ENCODE measurements at regions not wholly inside any gene's neighbourhood (a gene's known extent, or its start where the extent isn't known, plus 50 kb on each side); places are given as distances from the start of the nearest gene placed in this dataset.
"Not testable (repeated sequence)": the region's sequence is repeated elsewhere in the genome, so short reads cannot be mapped to it uniquely, and the experiment has no call there.

DNA sequence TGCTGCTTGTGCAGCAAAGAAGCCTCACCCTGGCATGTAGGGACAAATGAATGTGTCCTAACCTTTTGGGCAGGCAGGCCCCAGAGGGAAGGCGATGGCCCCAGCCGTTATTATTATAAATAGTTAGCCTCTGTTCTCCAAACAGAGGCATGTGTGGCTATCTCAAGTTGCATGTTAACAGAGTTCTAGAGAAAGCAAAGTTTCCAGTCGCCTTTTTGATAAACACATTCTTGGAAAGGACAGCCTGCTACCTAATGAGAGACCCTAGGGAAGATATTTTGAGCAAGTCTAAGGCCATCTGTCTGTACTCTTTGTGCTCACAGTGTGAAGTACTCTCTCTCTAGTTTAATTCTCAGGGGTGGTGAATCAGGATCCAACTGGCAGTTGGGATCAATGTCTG, 97.4 kb upstream of the FHL2 start:
- no peak for DNase-seq (ENCODE audit: low spot score)

DNA sequence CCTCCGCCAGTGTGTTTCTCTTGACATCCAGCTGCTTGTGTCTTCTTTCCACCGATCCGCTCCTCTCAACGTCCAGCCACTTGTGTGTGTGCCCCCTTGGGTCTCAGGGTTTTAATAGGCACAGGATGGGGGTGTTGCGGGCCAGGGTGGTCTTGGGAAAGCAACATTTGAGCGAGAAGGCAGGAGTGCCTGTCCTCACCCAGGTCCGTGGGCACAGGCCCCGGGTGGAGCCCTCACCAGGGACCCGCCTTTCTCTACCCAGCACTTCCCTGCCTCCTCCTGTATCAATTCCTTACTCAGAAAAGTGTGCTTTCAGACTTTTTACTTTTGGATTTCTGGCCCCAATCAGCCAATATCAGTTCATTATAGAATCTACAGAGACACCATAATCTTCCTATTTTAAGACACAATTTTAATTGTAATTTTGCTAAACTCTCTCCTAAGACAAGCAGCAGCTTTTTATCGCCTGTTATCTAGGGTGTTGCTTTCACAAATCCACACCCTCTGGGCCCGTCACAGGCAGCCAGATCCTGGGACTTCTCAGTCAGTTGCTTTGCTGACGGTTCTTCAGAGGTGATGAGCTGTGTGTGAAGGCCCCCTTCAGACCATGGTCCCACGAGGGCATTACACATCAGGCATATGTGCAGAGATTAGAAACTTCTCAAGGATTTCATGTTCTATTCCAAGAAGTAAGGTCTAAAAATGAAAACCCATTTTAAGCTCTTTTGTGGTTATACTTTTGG, 96.0 kb upstream of the FHL2 start:
- no peak for DNase-seq (ENCODE audit: low spot score)

GRCh38 chr2:105490956-105491355, 92.1 kb upstream of the FHL2 start:
- DNase-seq (ENCODE audit: low spot score): no peak

DNA sequence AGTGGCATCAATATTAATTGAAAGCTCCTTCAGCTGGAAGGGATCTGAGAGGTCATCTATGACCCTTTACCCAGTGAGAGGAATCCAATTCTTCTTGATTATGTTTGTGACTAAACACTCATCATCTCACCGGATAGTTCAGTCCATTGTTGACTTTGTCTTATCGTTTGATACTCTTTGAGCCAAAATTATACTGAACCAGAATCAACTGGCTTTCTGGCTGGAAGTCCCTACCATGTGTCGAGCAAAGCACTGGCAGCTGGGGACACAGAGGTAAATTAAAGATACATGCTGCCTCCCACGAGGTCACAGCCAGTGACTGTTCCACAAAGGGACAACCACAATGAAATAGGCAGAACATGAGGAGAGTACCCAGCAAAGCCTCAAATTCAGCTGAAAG, 91.4 kb upstream of the FHL2 start:
- DNase-seq (ENCODE audit: low spot score): no peak

GRCh38 chr2:105489168-105489878, 90.5 kb upstream of the FHL2 start:
- no peak for DNase-seq (ENCODE audit: low spot score)

GRCh38 chr2:105488285-105488684, 89.4 kb upstream of the FHL2 start:
- no peak for DNase-seq (ENCODE audit: low spot score)

- DNase-seq (ENCODE audit: low spot score): no peak
These were observed 88.6 kb upstream of the FHL2 start for GRCh38 chr2:105487142-105488069.

DNA sequence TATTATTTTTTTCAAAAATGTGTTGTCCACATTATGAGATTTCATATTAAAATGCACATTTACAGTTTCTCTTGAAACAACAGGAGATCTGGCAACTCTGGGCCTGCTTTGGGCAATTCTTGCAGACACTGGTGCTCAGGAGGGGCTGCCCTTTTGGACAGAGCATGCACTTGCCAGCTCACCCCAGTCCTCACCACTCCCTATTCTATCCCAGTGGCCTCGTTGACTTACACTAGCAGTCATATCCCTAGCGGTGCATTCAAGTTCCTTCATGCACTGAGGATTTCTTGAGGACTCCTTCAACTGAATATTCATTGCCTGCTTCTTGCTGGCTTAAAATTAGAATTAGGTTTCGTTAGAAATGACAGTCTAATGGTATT, 87.9 kb upstream of the FHL2 start:
- no peak for DNase-seq (ENCODE audit: low spot score)

DNA sequence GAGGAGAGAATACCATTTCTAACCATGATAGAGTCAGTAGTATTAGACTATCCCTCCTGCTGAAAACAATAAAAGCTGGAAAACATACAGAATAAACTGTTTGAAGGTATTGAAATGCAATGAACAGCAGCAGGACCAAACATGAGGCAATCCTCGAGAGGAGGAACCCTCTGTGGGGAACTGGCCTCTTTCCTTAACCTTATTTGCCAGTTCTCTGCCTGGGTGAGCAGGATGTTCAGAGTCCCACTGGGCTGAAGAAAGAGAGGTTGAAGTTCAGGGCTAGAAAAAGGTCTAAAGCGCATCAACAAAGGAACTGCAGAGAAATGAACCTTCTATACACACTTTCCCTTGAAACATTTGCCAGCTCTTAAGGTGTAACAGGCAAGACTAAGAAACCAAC, 79.8 kb upstream of the FHL2 start:
- no peak for DNase-seq (ENCODE audit: low spot score)

DNA sequence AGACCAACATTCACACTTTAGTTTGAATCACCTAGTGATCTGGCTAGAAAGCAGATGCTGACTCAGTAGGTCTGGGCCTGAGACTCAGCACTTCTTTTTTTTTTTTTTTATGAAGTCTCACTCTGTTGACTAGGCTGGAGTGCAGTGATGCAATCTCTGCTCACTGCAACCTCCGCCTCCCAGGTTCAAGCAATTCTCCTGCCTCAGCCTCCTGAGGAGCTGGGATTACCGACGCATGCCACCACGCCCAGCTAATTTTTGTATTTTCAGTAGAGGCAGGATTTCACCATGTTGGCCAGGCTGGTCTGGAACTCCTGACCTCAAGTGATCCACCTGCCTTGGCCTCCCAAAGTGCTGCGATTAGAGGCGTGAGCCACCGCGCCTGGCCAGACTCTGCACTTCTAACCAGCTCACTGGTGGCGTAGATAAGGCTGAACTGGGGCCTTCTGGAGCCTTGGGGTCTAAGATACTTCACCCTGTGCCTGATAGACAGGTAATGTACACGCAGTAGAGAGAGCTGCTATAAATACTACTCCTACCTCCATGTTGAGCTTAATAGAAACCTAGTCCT, 78.3 kb upstream of the FHL2 start:
- DNase-seq (ENCODE audit: low spot score): not testable (repeated sequence)

- DNase-seq (ENCODE audit: low spot score): no peak
These were observed 74.2 kb upstream of the FHL2 start for GRCh38 chr2:105473011-105473410.

DNA sequence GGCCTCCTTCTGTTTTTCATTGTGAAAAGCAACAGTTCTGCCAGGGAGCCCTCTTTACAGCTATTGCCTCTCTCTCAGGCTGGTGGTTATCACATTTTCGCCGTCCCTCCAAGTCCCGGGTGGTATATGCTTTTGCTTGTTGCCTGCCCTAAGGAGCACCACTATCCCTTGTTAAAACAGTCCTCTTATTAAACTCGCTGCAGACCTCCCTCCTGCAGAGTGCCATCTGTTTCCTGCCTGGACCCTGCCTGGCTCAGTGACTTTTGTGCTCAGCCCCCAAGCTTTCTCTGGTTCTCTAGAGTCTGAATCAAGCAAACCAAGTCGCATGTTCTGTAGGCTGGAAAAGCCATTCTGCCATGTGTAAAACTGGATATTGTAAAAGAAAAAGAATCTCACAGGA, 72.1 kb upstream of the FHL2 start:
- no peak for DNase-seq (ENCODE audit: low spot score)

- no peak for DNase-seq (ENCODE audit: low spot score)
These were observed 70.9 kb upstream of the FHL2 start for GRCh38 chr2:105469781-105470180.

- no peak for DNase-seq (ENCODE audit: low spot score)
These were observed 69.8 kb upstream of the FHL2 start for GRCh38 chr2:105468582-105469042.

DNA sequence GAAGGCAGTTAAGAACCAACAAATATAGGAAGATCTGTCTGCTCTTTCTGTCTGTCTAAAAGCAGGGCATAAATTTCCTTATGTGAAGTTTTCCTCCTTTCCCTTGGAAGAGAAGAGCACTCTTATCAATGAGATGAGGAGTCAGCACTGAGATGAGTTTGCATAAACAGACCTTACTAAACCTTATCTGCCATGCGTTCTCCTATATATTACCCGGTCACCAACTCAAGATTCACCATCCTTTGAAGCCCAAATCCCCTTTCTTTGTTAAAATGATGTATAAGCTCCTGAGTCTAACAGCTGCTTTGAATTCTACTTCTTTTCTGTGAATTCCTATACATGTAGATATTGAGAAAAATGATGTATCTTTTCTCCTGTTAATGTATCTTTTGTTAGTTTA, 65.5 kb upstream of the FHL2 start:
- no peak for DNase-seq (ENCODE audit: low spot score)

DNA sequence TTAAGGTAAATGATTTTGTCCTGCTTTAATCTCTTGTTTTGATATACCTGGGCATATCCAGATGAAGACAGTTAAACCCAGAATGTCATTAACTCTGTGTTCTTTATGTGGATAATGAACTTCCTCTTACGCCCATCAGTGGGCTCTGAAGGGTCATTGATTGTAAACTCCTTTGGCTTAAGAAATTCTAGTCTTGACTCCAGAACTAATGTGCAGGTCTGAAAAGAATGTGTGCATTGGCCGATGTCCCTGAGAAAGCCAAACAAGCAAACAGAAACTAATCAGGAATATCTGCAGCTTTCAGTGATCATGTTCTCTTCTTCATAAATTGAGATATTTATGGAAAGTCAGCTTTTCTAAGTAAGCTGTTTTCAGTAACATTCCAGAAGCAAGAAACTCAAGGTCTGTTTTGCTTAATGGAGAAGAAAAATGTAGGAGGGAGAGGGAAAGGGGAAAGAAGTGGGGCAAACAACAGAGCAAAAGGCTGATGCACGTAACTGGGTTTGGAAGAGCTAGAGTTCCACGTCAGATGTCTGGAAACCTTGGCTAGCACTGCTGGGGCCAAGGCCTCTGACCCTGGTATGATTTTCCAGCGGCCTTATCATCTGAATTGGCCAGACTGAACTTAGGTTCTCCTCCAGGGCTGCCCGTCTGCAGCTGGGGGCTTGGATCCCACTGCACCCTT, 61.3 kb upstream of the FHL2 start:
- DNase-seq (ENCODE audit: low spot score): no peak

DNA sequence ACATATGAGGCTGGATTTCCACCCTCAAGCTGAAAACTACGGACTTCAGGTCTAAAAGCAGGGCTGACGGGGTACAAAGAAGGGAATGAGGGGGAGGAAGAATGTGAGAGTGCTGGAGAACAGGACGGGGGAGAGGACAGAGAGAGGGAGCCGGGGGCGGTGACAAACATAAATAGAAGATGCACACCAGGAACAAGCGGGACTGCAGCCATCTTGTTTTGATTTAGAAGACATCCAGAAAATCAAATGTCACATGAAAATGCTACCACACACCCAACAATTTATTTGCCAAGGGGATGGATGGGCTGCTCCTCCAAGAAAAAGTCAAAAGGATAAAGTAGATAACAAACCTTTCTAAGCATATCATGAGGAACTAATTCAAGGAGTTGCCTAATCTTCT, 59.2 kb upstream of the FHL2 start:
- no peak for DNase-seq (ENCODE audit: low spot score)

- DNase-seq (ENCODE audit: low spot score): no peak
These were observed 56.7 kb upstream of the FHL2 start for GRCh38 chr2:105455488-105456003.

- DNase-seq (ENCODE audit: low spot score): no peak
These were observed 56.1 kb upstream of the FHL2 start for GRCh38 chr2:105454801-105455485.

GRCh38 chr2:105451571-105452166, 52.8 kb upstream of the FHL2 start:
- DNase-seq (ENCODE audit: low spot score): no peak

Measured in activated CD4-positive, alpha-beta T cell treated with anti-CD3 and anti-CD28 coated beads, Interleukin-2, Interleukin-4, amounts not matched to agents 100 ng/mL and 50 ng/mL, durations not matched to agents 16 hours and 8 hours (primary cell).